ENCODE measurements at regions not wholly inside any gene's neighbourhood (a gene's known extent, or its start where the extent isn't known, plus 50 kb on each side); places are given as distances from the start of the nearest gene placed in this dataset.

- ChIA-PET POLR2A (no interaction called here), CTCF (no interaction called here)
Measured at GRCh38 chr10:85170026-85170425, 841.6 kb downstream of the CCSER2 start.

GRCh38 chr10:85175635-85176034 lies 847.2 kb downstream of the CCSER2 start:
- POLR2A ChIA-PET = no interaction called here
- CTCF ChIA-PET = no interaction called here

- ChIA-PET POLR2A (no interaction called here), CTCF (interaction anchor here (0.6 kb wide), 1 partner anchor 1497 kb away, joined by 3 read pairs; no protein-coding TSS in a partner anchor)
Measured at GRCh38 chr10:85177767-85178166, 849.4 kb downstream of the CCSER2 start.

- POLR2A ChIA-PET = no interaction called here
- CTCF ChIA-PET = no interaction called here
Measured at GRCh38 chr10:85187047-85187446, 858.7 kb downstream of the CCSER2 start.

- ChIA-PET POLR2A (no interaction called here), CTCF (no interaction called here)
Measured at GRCh38 chr10:85188770-85189484, 860.5 kb downstream of the CCSER2 start.

- ChIA-PET CTCF (no interaction called here), POLR2A (no interaction called here)
Measured at GRCh38 chr10:85193796-85194195, 865.4 kb downstream of the CCSER2 start.

- CTCF ChIA-PET = no interaction called here
- POLR2A ChIA-PET = no interaction called here
Measured at GRCh38 chr10:85194706-85195105, 866.3 kb downstream of the CCSER2 start.

GRCh38 chr10:85195596-85195995 lies 867.2 kb downstream of the CCSER2 start:
- ChIA-PET CTCF (no interaction called here), POLR2A (no interaction called here)

GRCh38 chr10:85204814-85205213 lies 876.4 kb downstream of the CCSER2 start:
- CTCF ChIA-PET = no interaction called here
- POLR2A ChIA-PET = no interaction called here

- ChIA-PET CTCF (no interaction called here), POLR2A (no interaction called here)
Measured at GRCh38 chr10:85212526-85212925, 884.1 kb downstream of the CCSER2 start.

GRCh38 chr10:85213493-85213892 lies 885.1 kb downstream of the CCSER2 start:
- CTCF ChIA-PET = no interaction called here
- POLR2A ChIA-PET = no interaction called here

- POLR2A ChIA-PET = no interaction called here
- CTCF ChIA-PET = no interaction called here
Measured at GRCh38 chr10:85222300-85222699, 893.9 kb downstream of the CCSER2 start.

GRCh38 chr10:85224366-85224940 lies 896.1 kb downstream of the CCSER2 start:
- ChIA-PET POLR2A (no interaction called here), CTCF (no interaction called here)

GRCh38 chr10:85225311-85225710 lies 896.9 kb downstream of the CCSER2 start:
- ChIA-PET CTCF (no interaction called here), POLR2A (no interaction called here)

- POLR2A ChIA-PET = no interaction called here
- CTCF ChIA-PET = no interaction called here
Measured at GRCh38 chr10:85226596-85226995, 898.2 kb downstream of the CCSER2 start.

- ChIA-PET CTCF (no interaction called here), POLR2A (no interaction called here)
Measured at GRCh38 chr10:85228726-85229125, 900.3 kb downstream of the CCSER2 start.

GRCh38 chr10:85231534-85232270 lies 903.3 kb downstream of the CCSER2 start:
- CTCF ChIA-PET = no interaction called here
- POLR2A ChIA-PET = no interaction called here

- ChIA-PET POLR2A (no interaction called here), CTCF (no interaction called here)
Measured at GRCh38 chr10:85235258-85235657, 906.9 kb downstream of the CCSER2 start.

- ChIA-PET CTCF (no interaction called here), POLR2A (no interaction called here)
Measured at GRCh38 chr10:85238676-85239075, 910.3 kb downstream of the CCSER2 start.

GRCh38 chr10:85250304-85250703 lies 921.9 kb downstream of the CCSER2 start:
- ChIA-PET CTCF (no interaction called here), POLR2A (no interaction called here)

- CTCF ChIA-PET = no interaction called here
- POLR2A ChIA-PET = no interaction called here
Measured at GRCh38 chr10:85256481-85256880, 928.1 kb downstream of the CCSER2 start.

GRCh38 chr10:85259908-85260307 lies 931.5 kb downstream of the CCSER2 start:
- ChIA-PET CTCF (no interaction called here), POLR2A (no interaction called here)
